ENCODE measurements at regions not wholly inside any gene's neighbourhood (a gene's known extent, or its start where the extent isn't known, plus 50 kb on each side); places are given as distances from the start of the nearest gene placed in this dataset.

DNA sequence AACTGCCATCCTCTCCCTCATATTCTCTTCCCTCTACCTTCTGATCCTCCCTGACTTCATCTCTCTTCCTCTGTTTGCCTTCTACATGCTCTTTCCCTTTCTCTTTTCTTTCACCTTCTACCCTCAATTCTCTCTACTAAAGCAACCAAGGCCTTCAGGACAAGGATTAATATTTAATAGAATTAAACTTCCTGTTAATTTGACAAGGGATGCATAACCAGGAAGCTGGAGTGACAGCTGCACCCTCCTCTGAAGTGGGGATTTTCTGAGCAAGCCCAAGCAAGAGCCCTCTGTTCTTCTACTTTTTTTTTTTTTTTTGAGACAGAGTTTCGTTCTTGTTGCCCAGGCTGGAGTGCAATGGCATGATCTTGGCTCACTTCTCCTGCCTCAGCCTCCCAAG lies 63.4 kb upstream of the MED4 start:
- no peak for TF ChIP-seq POLR2A (IDR thresholded peaks at IDR 0.05; ENCODE audit: low read depth, low read length)
- TF ChIP-seq POLR2AphosphoS5 (IDR thresholded peaks at IDR 0.05; ENCODE audit: insufficient read depth, low read depth, low read length) = no peak
- no peak for TF ChIP-seq MYC (IDR thresholded peaks at IDR 0.05; ENCODE audit: low read depth, low read length)
- TF ChIP-seq MAX (IDR thresholded peaks at IDR 0.05; ENCODE audit: insufficient read depth, insufficient read length) = no peak
- TF ChIP-seq EZH2 (IDR thresholded peaks at IDR 0.05; ENCODE audit: borderline replicate concordance, low read depth, low read length, severe bottlenecking) = no peak
- TF ChIP-seq, protein P1, sequence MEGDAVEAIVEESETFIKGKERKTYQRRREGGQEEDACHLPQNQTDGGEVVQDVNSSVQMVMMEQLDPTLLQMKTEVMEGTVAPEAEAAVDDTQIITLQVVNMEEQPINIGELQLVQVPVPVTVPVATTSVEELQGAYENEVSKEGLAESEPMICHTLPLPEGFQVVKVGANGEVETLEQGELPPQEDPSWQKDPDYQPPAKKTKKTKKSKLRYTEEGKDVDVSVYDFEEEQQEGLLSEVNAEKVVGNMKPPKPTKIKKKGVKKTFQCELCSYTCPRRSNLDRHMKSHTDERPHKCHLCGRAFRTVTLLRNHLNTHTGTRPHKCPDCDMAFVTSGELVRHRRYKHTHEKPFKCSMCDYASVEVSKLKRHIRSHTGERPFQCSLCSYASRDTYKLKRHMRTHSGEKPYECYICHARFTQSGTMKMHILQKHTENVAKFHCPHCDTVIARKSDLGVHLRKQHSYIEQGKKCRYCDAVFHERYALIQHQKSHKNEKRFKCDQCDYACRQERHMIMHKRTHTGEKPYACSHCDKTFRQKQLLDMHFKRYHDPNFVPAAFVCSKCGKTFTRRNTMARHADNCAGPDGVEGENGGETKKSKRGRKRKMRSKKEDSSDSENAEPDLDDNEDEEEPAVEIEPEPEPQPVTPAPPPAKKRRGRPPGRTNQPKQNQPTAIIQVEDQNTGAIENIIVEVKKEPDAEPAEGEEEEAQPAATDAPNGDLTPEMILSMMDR (IDR thresholded peaks at IDR 0.05; ENCODE audit: extremely low read depth in 1 of 2, insufficient read depth in 1 of 2, low read depth in 1 of 2, low read length in 2 of 2) = no peak
- TF ChIP-seq FOS (IDR thresholded peaks at IDR 0.05; ENCODE audit: borderline replicate concordance, insufficient read depth, low read length) = no peak
- TF ChIP-seq JUN (IDR thresholded peaks at IDR 0.05; ENCODE audit: borderline replicate concordance, insufficient read depth, insufficient read length, low read depth) = no peak
- TF ChIP-seq GATA2 (IDR thresholded peaks at IDR 0.05; ENCODE audit: insufficient read depth, insufficient read length, low read depth, low read length) = no peak
- no peaks in the 10 kb centered on the region for H4K20me1 ChIP-seq (replicated peaks; ENCODE audit: control insufficient read depth, extremely low read depth, insufficient read depth, low read length)
- peaks cover 26% of the 10 kb centered on the region for H3K4me1 ChIP-seq (ENCODE audit: control insufficient read depth, extremely low read depth, insufficient read depth, low read length)
- no peak overlapping the region for H3K27ac ChIP-seq (ENCODE audit: insufficient read depth, low read depth, low read length)
- H3K27me3 ChIP-seq (ENCODE audit: control insufficient read depth in 2 of 2, insufficient read depth in 2 of 2, low read length in 2 of 2) = no peaks in the 10 kb centered on the region
- H3K9me1 ChIP-seq (replicated peaks; ENCODE audit: control insufficient read depth, extremely low read depth, insufficient read depth, low read length) = no peaks in the 10 kb centered on the region
- intact Hi-C loops (cut with micrococcal nuclease) (no loop called here), dilution Hi-C loops (cut with MboI; ENCODE audit: extremely low pct_ligation_motif_present, low sequenced_read_pairs) (no loop called here)
- DNase-seq (ENCODE audit: low read depth, low spot score) = no peak
- H3K4me2 ChIP-seq (ENCODE audit: insufficient read depth, low read length) = no peak overlapping the region
- BruUV-seq (replicated peaks) = no TSS peak
- ChIA-PET POLR2A (no interaction called here), CTCF (no interaction called here)
- no peak overlapping the region for H3K4me3 ChIP-seq (replicated peaks in 1 of 3; ENCODE audit: insufficient read depth in 1 of 3, low read depth in 1 of 3, low read length in 3 of 3)
- no peaks in the 10 kb centered on the region for H3K79me2 ChIP-seq (ENCODE audit: control insufficient read depth, insufficient read depth, low read length)
- H3K36me3 ChIP-seq (ENCODE audit: control insufficient read depth in 2 of 2, extremely low read depth in 1 of 2, insufficient read depth in 2 of 2, low read length in 2 of 2) = no peaks in the 10 kb centered on the region
- no peak overlapping the region for H2AFZ ChIP-seq (ENCODE audit: low read depth, low read length)
- no peaks in the 10 kb centered on the region for H3K9me3 ChIP-seq (replicated peaks; ENCODE audit: control insufficient read depth, insufficient read depth, low read length)
- FAIRE-seq = no peak
- no peak overlapping the region for H3K9ac ChIP-seq (replicated peaks; ENCODE audit: extremely low read depth, insufficient read depth, low read length)
